H1 (cell line): ENCODE measurements at regions not wholly inside any gene's neighbourhood (a gene's known extent, or its start where the extent isn't known, plus 50 kb on each side); places are given as distances from the start of the nearest gene placed in this dataset.

Experiments used
- CTCF ChIA-PET: fragments of 300-600 bp; sonication (Branson Sonifier 250); formaldehyde crosslinking; loops from one replicate; lab custom pipeline; 2021; ENCODE audit not compliant: partially characterized antibody; lab: Charles Lee
- POLR2A ChIA-PET: fragments of 300-600 bp; sonication (Branson Sonifier 250); formaldehyde crosslinking; loops from one replicate; lab custom pipeline; 2021; ENCODE audit warnings: inconsistent platforms; ENCODE audit not compliant: partially characterized antibody; lab: Charles Lee
- DNase-seq, 2 experiments: peaks; one replicate each; pipeline versions ENCODE4 v3.0.0 to v3.0.0-alpha.2; 2010 to 2022; ENCODE audit warnings: low spot score in 2 of 2, low read depth in 1 of 2, mixed read lengths in 1 of 2
- FAIRE-seq: peaks from 2 replicates; lab custom pipeline; 2011; peaks lifted over from hg19 to GRCh38; lab: Jason Lieb, UNC
- H2AFZ ChIP-seq: 2 replicates; pipeline ENCODE4 v1.8.1; 2012; ENCODE audit warnings: low read length, inconsistent platforms
- H2AK5ac ChIP-seq: 2 replicates; pipeline ENCODE4 v1.6.1; 2013; ENCODE audit warnings: low read depth, low read length
- H2BK120ac ChIP-seq: replicated peaks from 2 replicates; pipeline ENCODE3; 2013; ENCODE audit warnings: low read depth, low read length, inconsistent platforms
- H2BK12ac ChIP-seq: 2 replicates; pipeline ENCODE4 v1.6.1; 2013; ENCODE audit warnings: low read depth, low read length
- H2BK15ac ChIP-seq: 2 replicates; pipeline ENCODE4 v1.6.1; 2013; ENCODE audit warnings: low read length
- H2BK20ac ChIP-seq: 2 replicates; pipeline ENCODE4 v1.6.1; 2013; ENCODE audit warnings: low read length
- H2BK5ac ChIP-seq: 2 replicates; pipeline ENCODE4 v1.6.1; 2013; ENCODE audit warnings: low read depth, low read length
- H3K14ac ChIP-seq: 2 replicates; pipeline ENCODE4 v1.6.1; 2013; ENCODE audit warnings: inconsistent platforms; ENCODE audit not compliant: insufficient read length
- H3K18ac ChIP-seq: 2 replicates; pipeline ENCODE4 v1.6.1; 2013; ENCODE audit warnings: low read length; ENCODE audit errors: extremely low read depth
- H3K23ac ChIP-seq: 2 replicates; pipeline ENCODE4 v1.6.1; 2013; ENCODE audit warnings: inconsistent platforms; ENCODE audit not compliant: insufficient read length
- H3K23me2 ChIP-seq: 2 replicates; pipeline ENCODE4 v1.6.1; 2013; ENCODE audit warnings: low read depth, low read length
- H3K27ac ChIP-seq: 2 replicates; pipeline ENCODE4 v1.6.1; 2011; ENCODE audit warnings: low read depth, low read length, inconsistent platforms
- H3K27me3 ChIP-seq, 4 experiments: replicated peaks in 1 of 4; 1 replicate in 1 of 4; 2 replicates in 3 of 4; pipeline versions ENCODE4 v1.6.1 to v1.8.1; 2011 to 2013; ENCODE audit warnings: low read length in 3 of 4, mild to moderate bottlenecking in 3 of 4, inconsistent platforms in 2 of 4, mixed read lengths in 2 of 4, moderate library complexity in 1 of 4; ENCODE audit not compliant: control insufficient read depth in 3 of 4, insufficient read depth in 3 of 4; ENCODE audit errors: extremely low read depth in 1 of 4
- H3K36me3 ChIP-seq, 4 experiments: 2 replicates each; pipeline versions ENCODE4 v1.6.1 to v1.8.1; 2011 to 2013; ENCODE audit warnings: mild to moderate bottlenecking in 4 of 4, low read length in 3 of 4, moderate library complexity in 2 of 4, control low read depth in 1 of 4, inconsistent platforms in 1 of 4; ENCODE audit not compliant: insufficient read depth in 4 of 4, control insufficient read depth in 2 of 4
- H3K4ac ChIP-seq: replicated peaks from 2 replicates; pipeline ENCODE3; 2013; ENCODE audit warnings: low read length, low read depth, mixed read lengths, inconsistent platforms; ENCODE audit not compliant: insufficient read length
- H3K4me1 ChIP-seq, 4 experiments: replicated peaks in 1 of 4; 1 replicate in 1 of 4; 2 replicates in 3 of 4; pipeline versions ENCODE4 v1.6.1 to v1.8.1; 2011 to 2013; ENCODE audit warnings: low read length in 3 of 4, inconsistent platforms in 2 of 4, mixed read lengths in 1 of 4; ENCODE audit not compliant: insufficient read depth in 4 of 4, control insufficient read depth in 3 of 4
- H3K4me2 ChIP-seq, 2 experiments: 2 replicates each; pipeline versions ENCODE4 v1.6.1 to v1.8.1; 2011 to 2013; ENCODE audit warnings: low read depth in 2 of 2, low read length in 2 of 2, control low read depth in 1 of 2, inconsistent platforms in 1 of 2, mild to moderate bottlenecking in 1 of 2; ENCODE audit not compliant: insufficient read depth in 1 of 2
- H3K4me3 ChIP-seq, 4 experiments: fragments of 200-600, 300-600 bp in 1 of 4; sonication (generic), shearing (Covaris generic), sonication (Bioruptor Twin) in 1 of 4; 2 replicates each; pipeline versions ENCODE4 v1.5.1 to v1.8.1; 2011 to 2016; ENCODE audit warnings: low read length in 4 of 4, low read depth in 3 of 4, control low read depth in 2 of 4, inconsistent platforms in 2 of 4, mild to moderate bottlenecking in 2 of 4, mixed read lengths in 1 of 4, moderate library complexity in 1 of 4; ENCODE audit not compliant: insufficient read depth in 2 of 4; ENCODE audit errors: extremely low read depth in 1 of 4
- H3K56ac ChIP-seq: replicated peaks from 2 replicates; pipeline ENCODE3; 2013; ENCODE audit warnings: low read depth, mild to moderate bottlenecking, mixed read lengths, low read length, inconsistent platforms; ENCODE audit not compliant: insufficient read length
- H3K79me1 ChIP-seq: 2 replicates; pipeline ENCODE4 v1.6.1; 2013; ENCODE audit warnings: low read depth, low read length, control low read depth
- H3K79me2 ChIP-seq, 2 experiments: 2 replicates each; pipeline versions ENCODE4 v1.6.1 to v1.8.1; 2012 to 2013; ENCODE audit warnings: low read length in 2 of 2, mild to moderate bottlenecking in 2 of 2, inconsistent platforms in 1 of 2; ENCODE audit not compliant: insufficient read depth in 2 of 2, control insufficient read depth in 1 of 2
- H3K9ac ChIP-seq, 4 experiments: replicated peaks in 1 of 4; 1 replicate in 1 of 4; 2 replicates in 3 of 4; pipeline versions ENCODE4 v1.6.1 to v1.8.1; 2011 to 2013; ENCODE audit warnings: low read depth in 3 of 4, low read length in 3 of 4, control low read depth in 2 of 4, mild to moderate bottlenecking in 2 of 4, moderate library complexity in 2 of 4, inconsistent platforms in 1 of 4; ENCODE audit errors: extremely low read depth in 1 of 4
- H3K9me3 ChIP-seq, 2 experiments: 2 replicates each; pipeline versions ENCODE4 v1.6.1 to v1.8.1; 2012 to 2013; ENCODE audit warnings: mild to moderate bottlenecking in 2 of 2, moderate library complexity in 2 of 2, control low read depth in 1 of 2, inconsistent platforms in 1 of 2, low read depth in 1 of 2, low read length in 1 of 2, mixed read lengths in 1 of 2; ENCODE audit not compliant: insufficient read depth in 2 of 2
- H4K20me1 ChIP-seq, 2 experiments: replicated peaks in 1 of 2; 2 replicates each; pipeline versions ENCODE3 to v1.8.1; 2011 to 2013; ENCODE audit warnings: inconsistent platforms in 2 of 2, low read length in 2 of 2, mild to moderate bottlenecking in 1 of 2; ENCODE audit not compliant: insufficient read depth in 2 of 2, control insufficient read depth in 1 of 2
- H4K5ac ChIP-seq: 2 replicates; pipeline ENCODE4 v1.6.1; 2013; ENCODE audit warnings: low read length, low read depth, mixed read lengths, inconsistent platforms; ENCODE audit not compliant: insufficient read length
- H4K8ac ChIP-seq: 2 replicates; pipeline ENCODE4 v1.8.0; 2013; ENCODE audit warnings: mild to moderate bottlenecking, moderate library complexity, low read length, inconsistent platforms; ENCODE audit not compliant: insufficient read depth; ENCODE audit errors: extremely low read depth
- H4K91ac ChIP-seq: replicated peaks from 2 replicates; pipeline ENCODE3; 2013; ENCODE audit warnings: low read length, mixed read lengths, inconsistent platforms; ENCODE audit not compliant: insufficient read length
- CEBPB ChIP-seq: IDR thresholded peaks from 2 replicates; pipeline ENCODE4 v1.6.1; 2012; ENCODE audit warnings: low read depth, low read length
- SRF ChIP-seq: IDR thresholded peaks from 2 replicates; pipeline ENCODE4 v1.6.1; 2011; ENCODE audit warnings: mild to moderate bottlenecking, low read depth, low read length, moderate library complexity
- WGBS, 2 experiments: shearing (Covaris generic) in 1 of 2; methylation state at CpG; one replicate each; pipeline versions ENCODE4 v1.1.6 to v1.1.7; 2013 to 2015; ENCODE audit warnings: low lambda C conversion rate in 2 of 2, mixed read lengths in 2 of 2, inconsistent platforms in 1 of 2, low coverage in 1 of 2, missing lambda C conversion rate in 1 of 2; ENCODE audit not compliant: insufficient replicate concordance in 2 of 2, insufficient coverage in 1 of 2, insufficient read length in 1 of 2; ENCODE audit errors: extremely low coverage in 1 of 2, missing lambda C conversion rate in 1 of 2; 5-methylcytosine and 5-hydroxymethylcytosine counted together

GRCh38 chr7:91717681-91718470 lies 162.6 kb downstream of the MTERF1 start:
- Histone ChIP-seq H3K23me2 (no peaks in the 10 kb centered on the region), H3K56ac (no peak overlapping the region), H2BK20ac (no peak overlapping the region), H3K79me2 (no peaks in the 10 kb centered on the region), H3K18ac (no peak overlapping the region), H2AK5ac (no peak overlapping the region), H3K79me1 (no peaks in the 10 kb centered on the region), H3K14ac (no peak overlapping the region), H2BK15ac (no peak overlapping the region), H3K36me3 (no peaks in the 10 kb centered on the region), H2AFZ (no peak overlapping the region), H2BK12ac (no peak overlapping the region), H4K20me1 (no peaks in the 10 kb centered on the region), H2BK5ac (no peak overlapping the region), H3K27ac (no peak overlapping the region), H4K5ac (no peak overlapping the region), H3K9ac (no peak overlapping the region), H3K4me3 (no peak overlapping the region), H3K4me1 (peaks cover 0 to 3% (median 0%) of the 10 kb centered on the region in 4 experiments; a peak in 1 of 7 replicates), H4K8ac (no peak overlapping the region), H2BK120ac (no peak overlapping the region), H3K27me3 (no peaks in the 10 kb centered on the region; a peak in 1 of 7 replicates), H4K91ac (no peak overlapping the region), H3K23ac (no peak overlapping the region), H3K4ac (no peak overlapping the region), H3K4me2 (no peak overlapping the region), H3K9me3 (no peaks in the 10 kb centered on the region)
- 83% methylated on average over 2 of the region's 2 CpGs; no CpG with 5 or more reads in 1 of the 2 experiments for WGBS, 2 experiments
- TF ChIP-seq CEBPB (0 out of 2 replicates have a peak, but pooled peaks have one; percentile 2), SRF (no peak)
- CTCF ChIA-PET: no interaction called here
- FAIRE-seq (no peak), DNase-seq (no peak)
- POLR2A ChIA-PET: no interaction called here
